Uterus (tissue), 2 donors: ENCODE measurements at regions not wholly inside any gene's neighbourhood (a gene's known extent, or its start where the extent isn't known, plus 50 kb on each side); places are given as distances from the start of the nearest gene placed in this dataset.

ENCODE experiments used
- POLR2A ChIP-seq, 2 donors: fragments of 450-650 bp; IDR thresholded peaks; one replicate each; pipeline ENCODE4 v1.6.1; 2016; ENCODE audit warnings: antibody characterized with exemption in 2 of 2, mild to moderate bottlenecking in 1 of 2, moderate library complexity in 1 of 2
- TF ChIP-seq, protein P1 (sequence below), 4 experiments: fragments of 200-600 bp in 2 of 4; fragments of 450-650 bp in 2 of 4; sonication (generic) in 2 of 4; IDR thresholded peaks; one replicate each; pipeline ENCODE4 v1.5.1; 2016 to 2019; ENCODE audit warnings: antibody characterized with exemption in 4 of 4, mild to moderate bottlenecking in 2 of 4, moderate library complexity in 1 of 4

DNA sequence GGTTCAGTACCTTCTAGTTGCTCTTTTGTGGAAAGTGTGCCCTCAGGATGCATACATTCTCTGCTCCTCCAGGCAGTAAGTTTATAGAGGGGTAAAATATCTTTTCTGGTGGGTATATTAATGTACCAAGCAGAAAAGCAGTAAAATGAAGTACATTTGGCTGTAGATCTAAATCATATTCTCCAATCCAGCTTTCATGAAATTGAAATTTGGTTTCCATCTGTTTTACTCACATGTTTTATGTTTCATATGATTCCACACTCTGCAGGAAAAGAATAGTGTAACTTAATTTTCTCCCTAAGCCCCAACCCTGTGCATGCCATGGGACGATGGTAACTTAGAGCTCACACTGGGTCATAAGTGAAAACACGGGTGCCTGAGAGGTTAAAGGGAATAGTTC is 172.3 kb downstream of the AKAIN1 start:
- no peak for TF ChIP-seq POLR2A (IDR thresholded peaks at IDR 0.05)
- TF ChIP-seq, protein P1, sequence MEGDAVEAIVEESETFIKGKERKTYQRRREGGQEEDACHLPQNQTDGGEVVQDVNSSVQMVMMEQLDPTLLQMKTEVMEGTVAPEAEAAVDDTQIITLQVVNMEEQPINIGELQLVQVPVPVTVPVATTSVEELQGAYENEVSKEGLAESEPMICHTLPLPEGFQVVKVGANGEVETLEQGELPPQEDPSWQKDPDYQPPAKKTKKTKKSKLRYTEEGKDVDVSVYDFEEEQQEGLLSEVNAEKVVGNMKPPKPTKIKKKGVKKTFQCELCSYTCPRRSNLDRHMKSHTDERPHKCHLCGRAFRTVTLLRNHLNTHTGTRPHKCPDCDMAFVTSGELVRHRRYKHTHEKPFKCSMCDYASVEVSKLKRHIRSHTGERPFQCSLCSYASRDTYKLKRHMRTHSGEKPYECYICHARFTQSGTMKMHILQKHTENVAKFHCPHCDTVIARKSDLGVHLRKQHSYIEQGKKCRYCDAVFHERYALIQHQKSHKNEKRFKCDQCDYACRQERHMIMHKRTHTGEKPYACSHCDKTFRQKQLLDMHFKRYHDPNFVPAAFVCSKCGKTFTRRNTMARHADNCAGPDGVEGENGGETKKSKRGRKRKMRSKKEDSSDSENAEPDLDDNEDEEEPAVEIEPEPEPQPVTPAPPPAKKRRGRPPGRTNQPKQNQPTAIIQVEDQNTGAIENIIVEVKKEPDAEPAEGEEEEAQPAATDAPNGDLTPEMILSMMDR (IDR thresholded peaks at IDR 0.05) = no peak
